ENCODE measurements at regions not wholly inside any gene's neighbourhood (a gene's known extent, or its start where the extent isn't known, plus 50 kb on each side); places are given as distances from the start of the nearest gene placed in this dataset.
A peak's percentile ranks its signal among the peaks of the same experiment; 100 is the strongest.

DNA sequence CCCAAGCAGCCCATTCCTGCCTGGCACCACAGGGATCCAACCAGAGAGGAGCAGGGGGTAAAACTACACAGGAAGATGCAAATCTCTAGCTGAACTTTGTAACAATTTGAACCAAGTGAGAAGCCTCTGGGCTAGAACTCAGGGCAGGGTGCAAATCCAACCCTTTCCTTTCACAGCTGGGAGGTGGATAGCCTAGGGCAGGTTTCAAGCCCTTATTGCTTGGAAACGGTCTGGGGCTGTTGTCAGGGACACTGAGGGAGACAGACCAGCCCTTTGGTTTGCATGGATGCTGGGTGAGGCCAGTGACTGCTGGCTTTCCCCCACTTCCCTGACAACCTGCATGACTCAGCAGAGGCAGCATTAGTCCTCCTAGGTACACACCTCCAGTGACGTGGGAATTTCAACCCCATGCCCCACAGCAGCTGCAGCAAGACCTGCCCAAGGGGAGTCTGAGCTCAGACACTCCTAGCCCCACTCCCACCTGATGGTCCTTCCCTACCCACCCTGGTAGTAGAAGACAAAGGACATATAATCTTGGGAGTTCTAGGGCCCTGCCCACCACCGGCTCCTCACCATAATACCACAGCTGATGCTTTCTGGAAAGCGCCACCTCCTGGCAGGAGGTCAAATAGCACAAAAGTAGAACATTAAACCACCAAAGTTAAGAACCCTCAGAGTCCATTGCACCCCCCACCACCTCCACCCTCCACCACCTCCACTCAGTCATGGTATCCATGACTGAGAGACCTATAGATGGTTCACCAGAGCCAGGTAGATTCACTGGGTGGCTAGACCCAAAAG, 797.7 kb upstream of the MAN1A1 start:
- H3K27ac ChIP-seq = no peak overlapping the region
- H3K9me3 ChIP-seq = peaks cover 0 to 5% (median 0%) of the 10 kb centered on the region in 3 donors
- no peak overlapping the region for H3K4me3 ChIP-seq
- H3K27me3 ChIP-seq = no peaks in the 10 kb centered on the region
- no peaks in the 10 kb centered on the region for H3K4me1 ChIP-seq
- TF ChIP-seq, protein P1, sequence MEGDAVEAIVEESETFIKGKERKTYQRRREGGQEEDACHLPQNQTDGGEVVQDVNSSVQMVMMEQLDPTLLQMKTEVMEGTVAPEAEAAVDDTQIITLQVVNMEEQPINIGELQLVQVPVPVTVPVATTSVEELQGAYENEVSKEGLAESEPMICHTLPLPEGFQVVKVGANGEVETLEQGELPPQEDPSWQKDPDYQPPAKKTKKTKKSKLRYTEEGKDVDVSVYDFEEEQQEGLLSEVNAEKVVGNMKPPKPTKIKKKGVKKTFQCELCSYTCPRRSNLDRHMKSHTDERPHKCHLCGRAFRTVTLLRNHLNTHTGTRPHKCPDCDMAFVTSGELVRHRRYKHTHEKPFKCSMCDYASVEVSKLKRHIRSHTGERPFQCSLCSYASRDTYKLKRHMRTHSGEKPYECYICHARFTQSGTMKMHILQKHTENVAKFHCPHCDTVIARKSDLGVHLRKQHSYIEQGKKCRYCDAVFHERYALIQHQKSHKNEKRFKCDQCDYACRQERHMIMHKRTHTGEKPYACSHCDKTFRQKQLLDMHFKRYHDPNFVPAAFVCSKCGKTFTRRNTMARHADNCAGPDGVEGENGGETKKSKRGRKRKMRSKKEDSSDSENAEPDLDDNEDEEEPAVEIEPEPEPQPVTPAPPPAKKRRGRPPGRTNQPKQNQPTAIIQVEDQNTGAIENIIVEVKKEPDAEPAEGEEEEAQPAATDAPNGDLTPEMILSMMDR (IDR thresholded peaks at IDR 0.05) = no peak
- no peaks in the 10 kb centered on the region for H3K36me3 ChIP-seq
- peak in 1 of 2 donors; percentile 45 for DNase-seq
- intact Hi-C loops (cut with DNase I; ENCODE audit: low total_unique reads) = no loop called here

DNA sequence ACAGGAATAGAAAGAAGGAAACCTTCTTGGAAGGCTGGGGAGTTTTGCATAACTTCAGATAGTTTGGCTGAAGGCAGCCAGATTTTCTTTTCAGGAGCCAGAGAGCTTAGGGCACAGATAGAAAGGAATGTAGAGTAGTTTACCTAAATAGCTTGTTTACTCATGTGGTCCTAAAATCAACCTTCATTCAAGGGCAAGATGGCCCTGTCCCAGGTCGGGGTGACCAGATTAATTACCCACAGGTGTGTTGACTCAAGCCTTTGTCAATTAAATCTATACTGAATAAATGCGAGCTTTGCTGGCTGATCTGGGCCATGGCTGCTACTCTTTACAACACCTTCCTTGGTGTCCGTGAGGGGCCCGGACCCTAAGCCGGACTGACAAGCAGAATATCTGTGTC, 792.0 kb upstream of the MAN1A1 start:
- TF ChIP-seq, protein P1 (IDR thresholded peaks at IDR 0.05) = no peak
- intact Hi-C loops (cut with DNase I; ENCODE audit: low total_unique reads) = no loop called here

DNA sequence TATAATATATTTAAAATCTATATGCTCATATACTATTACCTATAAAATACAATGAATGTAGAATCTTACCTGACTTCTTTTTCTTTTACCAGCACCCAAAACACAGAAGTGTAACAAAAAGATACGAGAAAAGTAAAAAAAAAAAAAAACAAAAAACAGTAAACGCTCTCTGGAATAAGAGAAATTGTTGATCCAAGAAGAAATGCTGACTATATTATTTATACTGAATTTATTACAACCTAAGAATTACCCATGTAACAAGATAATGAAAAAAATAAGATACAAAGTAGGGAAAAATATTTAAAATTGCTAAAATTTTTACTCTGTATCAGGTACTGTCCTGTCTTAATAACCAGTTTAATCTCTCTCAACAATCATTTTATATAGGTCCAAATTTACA, 787.9 kb upstream of the MAN1A1 start:
- Histone ChIP-seq H3K36me3 (no peaks in the 10 kb centered on the region), H3K9me3 (no peaks in the 10 kb centered on the region), H3K27ac (no peak overlapping the region), H3K4me3 (no peak overlapping the region), H3K27me3 (no peaks in the 10 kb centered on the region), H3K4me1 (no peaks in the 10 kb centered on the region)
- intact Hi-C loops (cut with DNase I; ENCODE audit: low total_unique reads) = no loop called here
- DNase-seq = no peak
- TF ChIP-seq, protein P1 (IDR thresholded peaks at IDR 0.05) = no peak

More for the DNA sequence above, 792.0 kb upstream of the MAN1A1 start:
- H3K27me3 ChIP-seq = no peaks in the 10 kb centered on the region
- no peak overlapping the region for H3K27ac ChIP-seq
- H3K4me1 ChIP-seq = no peaks in the 10 kb centered on the region
- peak in 1 of 2 donors; percentile 44 for DNase-seq
- H3K4me3 ChIP-seq = no peak overlapping the region
- no peaks in the 10 kb centered on the region for H3K9me3 ChIP-seq
- no peaks in the 10 kb centered on the region for H3K36me3 ChIP-seq

DNA sequence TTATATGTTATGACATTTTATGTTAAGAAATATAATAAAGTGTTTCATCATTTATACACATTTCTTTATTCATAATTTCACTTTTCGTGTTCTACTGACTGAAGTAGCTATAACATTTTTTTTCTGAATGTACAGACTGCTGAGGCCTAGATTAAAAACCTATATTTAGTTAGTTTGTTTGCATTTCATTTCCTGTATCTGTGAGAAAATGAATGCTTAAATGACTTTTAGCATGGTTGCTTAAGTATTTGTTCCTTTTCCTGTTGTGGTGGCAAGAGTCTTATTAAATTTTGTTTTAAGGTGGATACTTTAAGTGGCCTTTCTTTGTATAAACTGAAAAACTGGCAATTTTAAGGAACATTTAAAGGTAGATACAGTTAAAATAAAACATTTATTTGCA, 779.7 kb upstream of the MAN1A1 start:
- no peak for DNase-seq
- H3K9me3 ChIP-seq = no peaks in the 10 kb centered on the region
- H3K36me3 ChIP-seq = no peaks in the 10 kb centered on the region
- H3K4me1 ChIP-seq = no peaks in the 10 kb centered on the region
- H3K4me3 ChIP-seq = no peak overlapping the region
- no peaks in the 10 kb centered on the region for H3K27me3 ChIP-seq
- H3K27ac ChIP-seq = no peak overlapping the region
- intact Hi-C loops (cut with DNase I; ENCODE audit: low total_unique reads) = no loop called here
- TF ChIP-seq, protein P1 (IDR thresholded peaks at IDR 0.05) = no peak

DNA sequence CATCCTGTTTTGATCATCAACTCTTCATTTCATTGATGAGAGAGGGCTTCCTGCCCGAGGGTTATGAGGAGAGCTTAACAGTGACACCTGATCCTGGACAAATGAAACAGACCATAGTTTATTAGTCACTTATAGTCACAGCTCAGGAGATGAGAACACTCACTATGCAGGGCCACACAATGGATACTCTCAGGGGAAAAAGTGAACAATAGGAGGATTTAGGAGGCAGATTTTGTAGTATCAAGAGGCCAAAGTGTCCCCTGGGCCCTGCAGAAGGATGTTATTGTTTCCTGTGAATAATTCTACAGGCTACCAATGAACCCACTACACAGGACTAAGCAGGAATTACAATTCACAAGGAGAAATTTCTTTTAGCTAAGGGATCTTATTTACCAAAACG, 772.8 kb upstream of the MAN1A1 start:
- DNase-seq = no peak
- TF ChIP-seq, protein P1 (IDR thresholded peaks at IDR 0.05) = no peak
- Histone ChIP-seq H3K36me3 (no peaks in the 10 kb centered on the region), H3K4me1 (no peaks in the 10 kb centered on the region), H3K27ac (no peak overlapping the region), H3K4me3 (no peak overlapping the region), H3K9me3 (no peaks in the 10 kb centered on the region), H3K27me3 (no peaks in the 10 kb centered on the region)
- intact Hi-C loops (cut with DNase I; ENCODE audit: low total_unique reads) = no loop called here

Data from tibial artery (tissue), 4 donors.